Epithelial cell of prostate (primary cell): ENCODE measurements at regions not wholly inside any gene's neighbourhood (a gene's known extent, or its start where the extent isn't known, plus 50 kb on each side); places are given as distances from the start of the nearest gene placed in this dataset.

Source experiments
- DNase-seq: peaks from one replicate; pipeline ENCODE4 v3.0.0-alpha.2; 2011; ENCODE audit warnings: low read depth, low spot score
- H3K27ac ChIP-seq: fragments of 450-650 bp; 2 replicates; pipeline ENCODE4 v1.5.1; 2017; ENCODE audit warnings: mild to moderate bottlenecking

GRCh38 chr4:98710831-98711230, 52.4 kb upstream of the TSPAN5 start:
- no peak for DNase-seq
- no peak overlapping the region for H3K27ac ChIP-seq
